ENCODE measurements at regions not wholly inside any gene's neighbourhood (a gene's known extent, or its start where the extent isn't known, plus 50 kb on each side); places are given as distances from the start of the nearest gene placed in this dataset.

DNA sequence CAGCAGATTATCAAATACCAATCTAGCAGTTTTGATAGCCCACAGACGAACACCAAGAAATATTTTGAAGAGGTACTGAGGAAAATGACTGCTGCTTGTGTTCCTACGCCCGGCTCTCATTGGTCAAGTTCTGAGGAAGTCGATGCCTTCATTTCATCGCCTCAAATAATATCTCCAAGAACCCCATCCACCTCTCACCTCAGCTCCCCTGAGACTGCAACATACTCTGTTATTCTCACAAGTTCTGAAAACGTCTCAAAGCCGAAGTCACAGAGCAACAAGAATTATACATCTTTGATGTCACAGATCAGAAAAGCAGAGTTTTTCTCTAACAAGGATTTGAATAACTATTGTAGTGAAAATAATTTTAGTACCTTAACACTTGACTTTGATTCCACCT, 55.5 kb upstream of the BCAT1 start:
- TF ChIP-seq SIN3A (IDR thresholded peaks at IDR 0.05; ENCODE audit: low read depth, low read length): no peak
- no peak for TF ChIP-seq JUND (IDR thresholded peaks at IDR 0.05; ENCODE audit: low read depth, low read length)
- TF ChIP-seq YY1 (IDR thresholded peaks at IDR 0.05; ENCODE audit: low read depth, low read length): no peak
- TF ChIP-seq, protein P1, sequence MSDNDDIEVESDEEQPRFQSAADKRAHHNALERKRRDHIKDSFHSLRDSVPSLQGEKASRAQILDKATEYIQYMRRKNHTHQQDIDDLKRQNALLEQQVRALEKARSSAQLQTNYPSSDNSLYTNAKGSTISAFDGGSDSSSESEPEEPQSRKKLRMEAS (IDR thresholded peaks at IDR 0.05; ENCODE audit: low read depth, low read length): no peak
- TF ChIP-seq, protein P2, sequence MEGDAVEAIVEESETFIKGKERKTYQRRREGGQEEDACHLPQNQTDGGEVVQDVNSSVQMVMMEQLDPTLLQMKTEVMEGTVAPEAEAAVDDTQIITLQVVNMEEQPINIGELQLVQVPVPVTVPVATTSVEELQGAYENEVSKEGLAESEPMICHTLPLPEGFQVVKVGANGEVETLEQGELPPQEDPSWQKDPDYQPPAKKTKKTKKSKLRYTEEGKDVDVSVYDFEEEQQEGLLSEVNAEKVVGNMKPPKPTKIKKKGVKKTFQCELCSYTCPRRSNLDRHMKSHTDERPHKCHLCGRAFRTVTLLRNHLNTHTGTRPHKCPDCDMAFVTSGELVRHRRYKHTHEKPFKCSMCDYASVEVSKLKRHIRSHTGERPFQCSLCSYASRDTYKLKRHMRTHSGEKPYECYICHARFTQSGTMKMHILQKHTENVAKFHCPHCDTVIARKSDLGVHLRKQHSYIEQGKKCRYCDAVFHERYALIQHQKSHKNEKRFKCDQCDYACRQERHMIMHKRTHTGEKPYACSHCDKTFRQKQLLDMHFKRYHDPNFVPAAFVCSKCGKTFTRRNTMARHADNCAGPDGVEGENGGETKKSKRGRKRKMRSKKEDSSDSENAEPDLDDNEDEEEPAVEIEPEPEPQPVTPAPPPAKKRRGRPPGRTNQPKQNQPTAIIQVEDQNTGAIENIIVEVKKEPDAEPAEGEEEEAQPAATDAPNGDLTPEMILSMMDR (IDR thresholded peaks at IDR 0.05 in 2 of 3, conservative IDR thresholded peaks at IDR 0.05 in 1 of 3; ENCODE audit: control insufficient read depth in 2 of 3, extremely low read depth in 1 of 3, insufficient read depth in 1 of 3, low read depth in 3 of 3, low read length in 3 of 3): no peak
- TF ChIP-seq TAF1 (IDR thresholded peaks at IDR 0.05; ENCODE audit: borderline replicate concordance, low read depth, low read length): no peak
